ENCODE measurements at regions not wholly inside any gene's neighbourhood (a gene's known extent, or its start where the extent isn't known, plus 50 kb on each side); places are given as distances from the start of the nearest gene placed in this dataset.

GRCh38 chr20:22489626-22490286 is 94.6 kb downstream of the FOXA2 start:
- Histone ChIP-seq H3K27me3 (ENCODE audit: insufficient read depth, poor library complexity, severe bottlenecking) (peaks cover 3% of the 10 kb centered on the region), H3K4me3 (replicated peaks; ENCODE audit: insufficient read depth, low read length) (no peak overlapping the region), H3K27ac (replicated peaks) (no peak overlapping the region)
- TF ChIP-seq, protein P1, sequence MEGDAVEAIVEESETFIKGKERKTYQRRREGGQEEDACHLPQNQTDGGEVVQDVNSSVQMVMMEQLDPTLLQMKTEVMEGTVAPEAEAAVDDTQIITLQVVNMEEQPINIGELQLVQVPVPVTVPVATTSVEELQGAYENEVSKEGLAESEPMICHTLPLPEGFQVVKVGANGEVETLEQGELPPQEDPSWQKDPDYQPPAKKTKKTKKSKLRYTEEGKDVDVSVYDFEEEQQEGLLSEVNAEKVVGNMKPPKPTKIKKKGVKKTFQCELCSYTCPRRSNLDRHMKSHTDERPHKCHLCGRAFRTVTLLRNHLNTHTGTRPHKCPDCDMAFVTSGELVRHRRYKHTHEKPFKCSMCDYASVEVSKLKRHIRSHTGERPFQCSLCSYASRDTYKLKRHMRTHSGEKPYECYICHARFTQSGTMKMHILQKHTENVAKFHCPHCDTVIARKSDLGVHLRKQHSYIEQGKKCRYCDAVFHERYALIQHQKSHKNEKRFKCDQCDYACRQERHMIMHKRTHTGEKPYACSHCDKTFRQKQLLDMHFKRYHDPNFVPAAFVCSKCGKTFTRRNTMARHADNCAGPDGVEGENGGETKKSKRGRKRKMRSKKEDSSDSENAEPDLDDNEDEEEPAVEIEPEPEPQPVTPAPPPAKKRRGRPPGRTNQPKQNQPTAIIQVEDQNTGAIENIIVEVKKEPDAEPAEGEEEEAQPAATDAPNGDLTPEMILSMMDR (IDR thresholded peaks at IDR 0.05; ENCODE audit: insufficient read depth, low read length), result no peak
- no peak for TF ChIP-seq GABPA (IDR thresholded peaks at IDR 0.05; ENCODE audit: low read depth)
- TF ChIP-seq REST (IDR thresholded peaks at IDR 0.05; ENCODE audit: insufficient replicate concordance, low read depth), result no peak
- TF ChIP-seq POLR2AphosphoS5 (IDR thresholded peaks at IDR 0.05; ENCODE audit: low read depth), result no peak
- TF ChIP-seq SPI1 (IDR thresholded peaks at IDR 0.05; ENCODE audit: borderline replicate concordance, low read depth), result no peak
- DNase-seq (ENCODE audit: low read depth in 1 of 2, low spot score in 1 of 2), result no peak

GRCh38 chr20:22480336-22480735 is 104.0 kb downstream of the FOXA2 start:
- Histone ChIP-seq H3K4me3 (replicated peaks; ENCODE audit: insufficient read depth, low read length) (no peak overlapping the region), H3K27me3 (ENCODE audit: insufficient read depth, poor library complexity, severe bottlenecking) (peaks cover 3% of the 10 kb centered on the region), H3K27ac (replicated peaks) (no peak overlapping the region)
- no peak for DNase-seq (ENCODE audit: low read depth in 1 of 2, low spot score in 1 of 2)
- no peak for TF ChIP-seq POLR2AphosphoS5 (IDR thresholded peaks at IDR 0.05; ENCODE audit: low read depth)
- TF ChIP-seq, protein P1 (IDR thresholded peaks at IDR 0.05; ENCODE audit: insufficient read depth, low read length), result no peak
- TF ChIP-seq GABPA (IDR thresholded peaks at IDR 0.05; ENCODE audit: low read depth), result no peak
- TF ChIP-seq REST (IDR thresholded peaks at IDR 0.05; ENCODE audit: insufficient replicate concordance, low read depth), result no peak

DNA sequence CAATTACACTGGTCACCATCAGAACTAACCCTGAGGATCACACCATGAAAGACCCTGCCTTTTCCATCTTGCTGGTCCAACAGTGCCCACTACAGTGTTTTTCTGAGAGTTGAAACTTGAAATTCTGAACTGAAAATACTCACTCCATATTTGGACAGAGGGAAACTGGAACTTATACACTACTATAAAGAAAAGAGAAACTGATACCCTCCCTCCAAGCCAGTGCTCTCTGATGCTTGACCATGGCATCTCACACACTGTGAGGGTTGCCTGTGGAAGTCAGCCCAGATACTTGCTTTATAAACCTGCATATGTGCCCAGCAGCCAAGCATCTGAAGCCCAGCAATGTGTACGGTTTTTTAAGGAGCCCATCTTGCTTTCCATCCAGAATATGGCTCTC is 108.7 kb downstream of the FOXA2 start:
- TF ChIP-seq SPI1 (IDR thresholded peaks at IDR 0.05; ENCODE audit: borderline replicate concordance, low read depth), result no peak
- TF ChIP-seq, protein P1 (IDR thresholded peaks at IDR 0.05; ENCODE audit: insufficient read depth, low read length), result no peak
- H3K4me3 ChIP-seq (replicated peaks; ENCODE audit: insufficient read depth, low read length), result no peak overlapping the region
- no peaks in the 10 kb centered on the region for H3K27me3 ChIP-seq (ENCODE audit: insufficient read depth, poor library complexity, severe bottlenecking)
- DNase-seq (ENCODE audit: low read depth in 1 of 2, low spot score in 1 of 2), result no peak
- H3K27ac ChIP-seq (replicated peaks), result no peak overlapping the region

DNA sequence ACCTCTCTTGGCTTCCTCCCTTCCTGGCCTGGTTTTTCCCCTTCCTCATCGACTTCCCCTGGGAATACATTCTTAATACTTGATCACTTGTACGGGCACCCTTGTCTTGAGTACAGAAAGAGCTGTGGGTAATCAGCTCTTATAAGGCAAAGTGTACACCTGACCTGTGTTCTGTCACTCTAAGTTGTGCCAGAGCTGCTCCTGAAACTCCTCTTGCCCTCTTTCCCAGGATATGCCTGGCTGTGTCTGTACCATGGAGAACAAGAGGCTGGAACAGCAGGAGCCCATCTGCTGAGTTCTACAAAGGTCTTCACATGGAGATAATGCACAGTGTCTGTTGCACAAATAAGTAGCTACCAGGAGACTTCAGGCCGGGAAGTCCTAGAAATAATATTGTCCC is 110.1 kb downstream of the FOXA2 start:
- Histone ChIP-seq H3K4me3 (replicated peaks; ENCODE audit: insufficient read depth, low read length) (no peak overlapping the region), H3K27me3 (ENCODE audit: insufficient read depth, poor library complexity, severe bottlenecking) (no peaks in the 10 kb centered on the region), H3K27ac (replicated peaks) (no peak overlapping the region)
- DNase-seq (ENCODE audit: low read depth in 1 of 2, low spot score in 1 of 2), result no peak
- TF ChIP-seq REST (IDR thresholded peaks at IDR 0.05; ENCODE audit: insufficient replicate concordance, low read depth) (no peak), POLR2AphosphoS5 (IDR thresholded peaks at IDR 0.05; ENCODE audit: low read depth) (no peak)

All from HL-60 (cell line).